Tibial nerve (tissue), 4 donors: ENCODE measurements at regions not wholly inside any gene's neighbourhood (a gene's known extent, or its start where the extent isn't known, plus 50 kb on each side); places are given as distances from the start of the nearest gene placed in this dataset.

Experiments
- DNase-seq, 2 donors: peaks; one replicate each; pipeline ENCODE4 v3.0.0-alpha.2; 2019; ENCODE audit warnings: low spot score in 2 of 2
- H3K27ac ChIP-seq, 4 donors: fragments of 200-600 bp; sonication (generic) in 3 of 4; one replicate each; pipeline ENCODE4 v1.5.1; 2017 to 2019; ENCODE audit warnings: mild to moderate bottlenecking in 1 of 4
- H3K27me3 ChIP-seq, 2 donors: fragments of 200-600 bp; sonication (generic) in 1 of 2; one replicate each; pipeline versions ENCODE4 v1.5.1 to v1.6.0; 2017 to 2019
- H3K36me3 ChIP-seq, 3 donors: fragments of 200-600 bp; sonication (generic); one replicate each; pipeline ENCODE4 v1.5.1; 2018 to 2019
- H3K4me1 ChIP-seq, 4 donors: fragments of 200-600 bp; sonication (generic) in 3 of 4; one replicate each; pipeline ENCODE4 v1.5.1; 2017 to 2019
- H3K4me3 ChIP-seq, 4 donors: fragments of 200-600 bp; sonication (generic) in 3 of 4; one replicate each; pipeline ENCODE4 v1.5.1; 2017 to 2019; ENCODE audit warnings: mild to moderate bottlenecking in 1 of 4, moderate library complexity in 1 of 4
- H3K9me3 ChIP-seq, 4 donors: fragments of 200-600 bp; sonication (generic) in 3 of 4; one replicate each; pipeline ENCODE4 v1.5.1; 2017 to 2019
- CTCF ChIP-seq, 5 experiments: fragments of 200-600 bp in 3 of 5; fragments of 450-650 bp in 2 of 5; sonication (generic) in 3 of 5; IDR thresholded peaks; one replicate each; pipeline ENCODE4 v1.5.1; 2016 to 2019; ENCODE audit warnings: antibody characterized with exemption in 5 of 5, mild to moderate bottlenecking in 3 of 5, moderate library complexity in 2 of 5
- EP300 ChIP-seq, 2 donors: sonication (generic); formaldehyde crosslinking; IDR thresholded peaks; one replicate each; pipeline ENCODE4 v1.6.1; 2017; ENCODE audit warnings: antibody characterized with exemption in 2 of 2, mild to moderate bottlenecking in 1 of 2
- POLR2A ChIP-seq, 2 donors: fragments of 450-650 bp; IDR thresholded peaks; one replicate each; pipeline ENCODE4 v1.6.1; 2017; ENCODE audit warnings: antibody characterized with exemption in 2 of 2, mild to moderate bottlenecking in 2 of 2, moderate library complexity in 2 of 2
- WGBS, 2 donors: methylation state at CpG; one replicate each; pipeline ENCODE4 v1.1.5; 2018; 5-methylcytosine and 5-hydroxymethylcytosine counted together

GRCh38 chr14:106842687-106843086 is 1316.3 kb downstream of the TMEM121 start:
- peaks cover 0 to 21% (median 0%) of the 10 kb centered on the region in 4 donors for H3K4me1 ChIP-seq
- TF ChIP-seq CTCF (IDR thresholded peaks at IDR 0.05) (peak in 1 of 5 experiments; percentile 15), POLR2A (IDR thresholded peaks at IDR 0.05) (no peak), EP300 (IDR thresholded peaks at IDR 0.05) (no peak)
- no peaks in the 10 kb centered on the region for H3K36me3 ChIP-seq

GRCh38 chr14:106843386-106843785 is 1317.0 kb downstream of the TMEM121 start:
- WGBS, 2 donors: 56 to 59% methylated on average over 6 of the region's 6 CpGs
- H3K9me3 ChIP-seq: no peaks in the 10 kb centered on the region
- peak overlapping the region in 2 of 4 donors; percentile 48 to 52 for H3K4me3 ChIP-seq
- H3K27ac ChIP-seq: peak overlapping the region in 2 of 4 donors; percentile 82 to 90
- no peak for TF ChIP-seq POLR2A (IDR thresholded peaks at IDR 0.05)
- no peak for TF ChIP-seq CTCF (IDR thresholded peaks at IDR 0.05)
- TF ChIP-seq EP300 (IDR thresholded peaks at IDR 0.05): no peak
- no peaks in the 10 kb centered on the region for H3K27me3 ChIP-seq
- peaks cover 0 to 21% (median 0%) of the 10 kb centered on the region in 4 donors for H3K4me1 ChIP-seq
- no peak for DNase-seq
- H3K36me3 ChIP-seq: no peaks in the 10 kb centered on the region

More at GRCh38 chr14:106842687-106843086, 1316.3 kb downstream of the TMEM121 start:
- H3K9me3 ChIP-seq: no peaks in the 10 kb centered on the region
- H3K4me3 ChIP-seq: no peak overlapping the region
- H3K27me3 ChIP-seq: no peaks in the 10 kb centered on the region
- H3K27ac ChIP-seq: no peak overlapping the region
- 87 to 89% methylated on average over 6 of the region's 6 CpGs for WGBS, 2 donors
- no peak for DNase-seq

GRCh38 chr14:106843951-106844483 is 1317.6 kb downstream of the TMEM121 start:
- H3K27me3 ChIP-seq: no peaks in the 10 kb centered on the region
- no peaks in the 10 kb centered on the region for H3K9me3 ChIP-seq
- no peaks in the 10 kb centered on the region for H3K36me3 ChIP-seq
- TF ChIP-seq POLR2A (IDR thresholded peaks at IDR 0.05) (no peak), EP300 (IDR thresholded peaks at IDR 0.05) (no peak), CTCF (IDR thresholded peaks at IDR 0.05) (no peak)
- H3K27ac ChIP-seq: peak overlapping the region in 3 of 4 donors; percentile 75 to 90 (median 82)
- 70 to 71% methylated on average over 14 of the region's 14 CpGs for WGBS, 2 donors
- H3K4me3 ChIP-seq: peak overlapping the region; percentile 13 to 52 (median 34)
- H3K4me1 ChIP-seq: peaks cover 0 to 21% (median 0%) of the 10 kb centered on the region in 4 donors
- DNase-seq: peak in 1 of 2 donors; percentile 31

GRCh38 chr14:106844608-106845285 is 1318.4 kb downstream of the TMEM121 start:
- Histone ChIP-seq H3K27ac (peak overlapping the region in 3 of 4 donors; percentile 75 to 90 (median 82)), H3K4me3 (peak overlapping the region; percentile 13 to 52 (median 36)), H3K27me3 (no peaks in the 10 kb centered on the region), H3K4me1 (peaks cover 0 to 21% (median 0%) of the 10 kb centered on the region in 4 donors), H3K36me3 (no peaks in the 10 kb centered on the region), H3K9me3 (no peaks in the 10 kb centered on the region)
- WGBS, 2 donors: 55 to 57% methylated on average over 46 to 51 of the region's 56 CpGs
- TF ChIP-seq POLR2A (IDR thresholded peaks at IDR 0.05): peak; percentile 16 to 37
- TF ChIP-seq CTCF (IDR thresholded peaks at IDR 0.05): no peak
- TF ChIP-seq EP300 (IDR thresholded peaks at IDR 0.05): peak in 1 of 2 donors; percentile 37
- DNase-seq: peak in 1 of 2 donors; percentile 52
